GM18873 (cell line): ENCODE measurements at regions not wholly inside any gene's neighbourhood (a gene's known extent, or its start where the extent isn't known, plus 50 kb on each side); places are given as distances from the start of the nearest gene placed in this dataset.
"Not testable (repeated sequence)": the region's sequence is repeated elsewhere in the genome, so short reads cannot be mapped to it uniquely, and the experiment has no call there.

Experiments used
- ATAC-seq: cut with Tn5 transposase; IDR thresholded peaks from one replicate; pipeline ENCODE4 v1.9.1; 2021; ENCODE audit warnings: mild to moderate bottlenecking, moderate library complexity, moderate number of reproducible peaks; ENCODE audit not compliant: unreplicated experiment, low FRiP score

GRCh38 chr14:88929656-88930436, 105.4 kb downstream of the TTC8 start:
- ATAC-seq = no peak

GRCh38 chr14:88931321-88932110, 107.1 kb downstream of the TTC8 start:
- ATAC-seq = no peak

GRCh38 chr14:88933191-88933590, 108.7 kb downstream of the TTC8 start:
- no peak for ATAC-seq

DNA sequence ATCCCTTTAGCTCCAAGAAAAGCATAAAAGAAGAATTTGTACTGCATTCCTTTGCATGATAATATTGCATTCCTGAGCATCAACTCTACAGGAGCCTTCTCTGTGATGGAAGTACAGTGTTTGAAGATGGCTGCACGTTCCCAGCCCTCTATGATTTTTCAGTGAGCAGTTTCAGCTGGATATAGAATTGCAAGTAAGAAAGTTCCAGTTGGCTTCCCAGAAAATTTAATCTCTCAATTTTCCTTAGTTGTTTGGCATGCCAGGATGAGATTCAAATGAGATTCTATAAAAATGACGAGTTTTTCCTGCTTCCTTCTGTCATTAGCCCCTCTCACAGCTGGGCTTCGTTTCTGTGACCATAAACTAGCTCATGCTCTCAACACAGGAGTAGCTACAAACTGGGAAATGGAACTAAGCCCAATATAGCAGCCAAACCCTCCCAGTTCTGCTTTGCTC, 109.9 kb downstream of the TTC8 start:
- ATAC-seq = no peak

DNA sequence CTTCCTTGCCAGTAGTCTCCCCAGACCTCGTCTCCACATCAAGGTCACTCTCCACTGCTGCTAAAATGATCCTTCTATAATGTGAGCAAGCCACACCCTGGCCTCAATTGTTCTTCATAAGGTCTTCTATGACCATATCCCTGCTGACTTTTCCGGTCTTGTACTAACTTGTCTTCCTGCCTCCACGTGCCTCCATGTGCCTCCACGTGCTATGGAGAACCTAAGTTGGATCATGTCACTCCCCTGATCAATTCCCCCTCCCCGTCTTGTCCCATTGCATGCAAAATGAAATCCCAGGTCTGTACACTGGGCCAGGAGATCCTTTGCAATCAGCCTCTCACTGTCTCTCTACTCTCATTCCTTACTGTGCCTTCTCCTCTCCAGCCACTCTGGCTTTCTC, 110.6 kb downstream of the TTC8 start:
- no peak for ATAC-seq

GRCh38 chr14:88937706-88938105, 113.3 kb downstream of the TTC8 start:
- no peak for ATAC-seq

DNA sequence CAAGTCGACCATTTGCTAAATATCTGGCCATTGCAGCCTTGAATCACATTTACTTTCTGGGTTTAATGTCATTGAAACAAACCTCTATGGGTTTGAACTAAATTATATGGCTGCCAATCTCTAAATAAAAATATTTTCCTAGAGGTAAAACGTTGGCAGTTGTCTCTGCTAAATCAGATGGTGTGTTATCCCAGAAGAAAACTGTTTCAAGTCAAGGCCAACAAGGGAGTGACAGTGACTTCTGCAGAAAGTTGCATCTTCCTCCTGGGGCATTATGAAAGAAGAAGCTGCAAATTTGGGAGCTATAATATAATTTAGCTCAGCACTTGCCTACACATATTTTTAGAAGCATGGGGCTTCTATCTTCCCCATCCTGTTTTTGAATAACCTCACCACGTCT, 116.2 kb downstream of the TTC8 start:
- no peak for ATAC-seq

GRCh38 chr14:88941414-88941813, 117.0 kb downstream of the TTC8 start:
- no peak for ATAC-seq

GRCh38 chr14:88947646-88948598, 123.5 kb downstream of the TTC8 start:
- ATAC-seq = no peak

DNA sequence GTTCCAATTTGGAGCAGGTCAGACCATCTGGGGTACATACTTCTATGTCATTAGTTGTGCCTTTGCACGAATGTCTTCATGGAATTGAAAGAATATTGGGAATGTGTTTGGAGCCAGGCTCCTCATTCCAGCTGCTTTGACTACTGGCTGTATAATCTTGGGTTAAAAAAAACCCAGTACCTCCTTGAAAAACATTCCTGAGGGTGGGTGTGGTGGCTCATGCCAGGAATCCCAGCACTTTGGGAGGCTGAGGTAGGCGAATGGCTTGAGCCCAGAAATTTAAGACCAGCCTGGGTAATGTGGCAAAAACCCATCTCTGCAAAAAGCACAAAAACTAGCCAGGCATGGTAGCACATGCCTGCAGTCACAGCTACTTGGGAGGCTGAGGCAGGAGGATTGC, 125.6 kb downstream of the TTC8 start:
- ATAC-seq = no peak

DNA sequence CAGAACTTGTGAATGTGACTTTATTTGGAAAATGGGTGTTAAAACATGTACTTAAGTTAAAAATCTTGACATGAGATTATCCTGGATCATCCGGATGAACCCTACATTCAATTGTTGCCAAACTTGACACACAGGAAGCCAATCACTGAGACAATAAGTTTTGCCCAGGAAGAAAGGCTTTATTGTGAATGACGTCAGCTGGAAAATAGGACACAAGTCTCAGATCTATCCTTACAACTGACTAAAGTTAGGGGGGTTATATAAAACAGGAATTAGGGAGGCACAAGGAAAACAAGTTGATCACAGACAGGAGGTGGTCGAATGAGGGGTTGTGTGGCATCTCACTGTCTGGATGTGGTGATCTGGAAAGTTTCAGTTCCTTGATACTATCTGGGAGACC, 126.9 kb downstream of the TTC8 start:
- ATAC-seq = no peak

DNA sequence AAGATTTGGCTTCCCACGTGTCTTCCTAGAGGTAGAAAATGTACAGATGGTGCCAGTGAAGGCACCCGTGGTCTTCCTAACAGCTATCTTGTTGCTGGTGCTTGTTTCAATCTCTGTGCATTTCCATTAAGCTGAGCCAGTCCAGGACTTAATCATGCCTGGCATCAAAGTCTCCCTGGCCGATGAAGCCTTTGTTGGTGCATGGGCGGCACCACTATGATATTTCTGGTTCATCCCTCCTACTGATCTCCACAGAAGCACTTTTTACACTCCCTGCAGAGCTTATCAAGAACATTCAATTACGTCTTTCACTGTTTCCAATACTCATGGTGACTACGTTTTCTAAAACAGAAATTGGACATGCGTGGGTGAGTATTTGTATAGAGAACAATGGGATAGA, 128.4 kb downstream of the TTC8 start:
- no peak for ATAC-seq

- no peak for ATAC-seq
Measured at GRCh38 chr14:88955455-88955854, 131.0 kb downstream of the TTC8 start.

DNA sequence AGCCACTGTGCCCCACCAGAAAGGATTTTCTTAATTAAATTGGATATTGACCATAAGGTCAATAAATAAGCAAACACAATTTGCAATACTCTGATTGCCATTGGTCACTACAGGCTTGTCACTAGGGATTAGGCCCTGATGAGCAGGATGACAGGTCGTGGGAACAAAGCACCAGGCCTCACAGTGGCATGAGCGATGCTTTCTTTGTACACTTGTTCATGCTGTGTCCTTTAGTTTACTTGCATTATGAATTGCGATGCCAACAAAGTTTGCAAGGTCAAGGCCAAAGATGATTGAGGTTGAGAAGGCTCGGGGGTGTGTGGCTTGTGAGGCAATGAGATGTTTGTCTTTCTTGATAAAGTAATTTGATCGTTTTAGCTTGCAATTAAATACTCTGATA, 136.0 kb downstream of the TTC8 start:
- ATAC-seq = no peak

GRCh38 chr14:88961214-88961613, 136.8 kb downstream of the TTC8 start:
- ATAC-seq = no peak

DNA sequence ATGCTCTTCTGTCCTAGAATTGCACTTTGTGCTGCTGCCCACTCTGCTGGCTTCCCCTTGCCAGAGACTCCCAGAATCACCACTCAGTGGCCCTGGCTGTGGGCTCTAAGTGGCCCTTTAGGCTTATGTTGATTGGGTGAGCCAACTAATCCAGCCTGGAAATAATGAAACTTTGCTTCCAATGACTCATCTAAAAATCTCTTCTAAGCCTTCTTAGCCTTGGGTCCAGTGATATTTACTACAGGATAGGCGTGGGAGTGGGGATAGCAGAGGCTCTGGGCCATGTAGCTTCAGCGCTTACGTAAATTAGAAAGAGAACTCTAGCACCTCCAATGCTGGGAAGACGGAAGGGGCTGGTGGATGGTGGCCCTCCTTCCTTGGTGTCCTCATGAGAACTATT, 137.9 kb downstream of the TTC8 start:
- no peak for ATAC-seq

- ATAC-seq = no peak
Measured at GRCh38 chr14:88967299-88967698, 142.8 kb downstream of the TTC8 start.

DNA sequence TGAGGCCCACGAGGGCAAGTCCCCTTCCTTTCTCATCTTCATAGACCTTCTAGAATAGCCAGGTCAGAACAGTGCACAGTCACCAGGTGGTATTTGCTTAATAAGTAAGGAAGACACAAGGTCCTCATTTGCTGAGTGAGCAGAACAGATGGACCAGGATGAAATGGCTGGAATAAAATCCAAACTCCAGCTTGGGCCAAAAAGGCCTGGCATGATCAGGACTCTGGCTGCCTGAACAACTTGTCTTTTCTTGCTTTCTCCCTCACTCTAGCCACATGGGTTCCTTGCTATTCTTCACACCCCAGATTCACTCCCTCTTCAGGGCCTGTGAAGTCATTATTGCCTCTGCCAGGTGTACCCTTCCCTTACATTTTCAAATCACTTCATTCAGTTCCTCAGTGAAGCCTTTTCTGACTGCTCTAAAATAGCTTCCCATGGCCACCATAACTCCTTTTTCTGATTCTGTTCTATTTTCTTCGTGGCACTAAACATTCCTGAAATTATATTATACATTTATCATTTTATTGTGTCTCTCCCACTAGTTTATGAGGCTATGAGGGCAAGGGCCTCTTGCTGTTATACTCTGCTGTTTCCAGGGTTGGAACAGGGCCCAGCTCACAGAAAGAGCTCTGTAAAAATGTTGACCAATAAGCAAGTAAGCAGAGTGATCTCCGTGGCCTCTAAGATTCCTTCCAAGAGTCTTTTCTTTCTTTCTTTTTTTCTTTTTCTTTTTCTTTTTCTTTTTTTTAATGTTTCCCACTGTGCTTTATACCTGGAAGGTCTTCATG, 150.8 kb downstream of the TTC8 start:
- ATAC-seq = no peak

DNA sequence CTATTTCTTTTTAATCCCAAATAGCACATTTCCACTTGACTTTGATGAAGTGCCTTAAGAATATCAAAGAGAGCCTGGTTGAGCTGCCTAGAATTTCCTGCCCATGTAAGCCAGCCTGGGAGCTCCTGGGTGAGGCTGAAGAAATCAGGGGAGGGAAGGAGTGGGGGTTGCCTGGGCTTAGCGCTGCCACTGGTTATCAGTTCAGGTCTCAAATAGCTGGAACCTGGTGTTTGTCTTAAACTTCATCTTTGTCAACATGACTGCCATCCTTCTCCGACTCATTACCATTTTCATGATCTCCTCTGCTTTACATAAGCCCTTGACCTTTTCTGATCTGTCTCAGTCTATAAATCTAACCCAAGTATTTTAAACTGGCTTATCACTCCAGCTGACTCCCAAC, 151.5 kb downstream of the TTC8 start:
- ATAC-seq = no peak

DNA sequence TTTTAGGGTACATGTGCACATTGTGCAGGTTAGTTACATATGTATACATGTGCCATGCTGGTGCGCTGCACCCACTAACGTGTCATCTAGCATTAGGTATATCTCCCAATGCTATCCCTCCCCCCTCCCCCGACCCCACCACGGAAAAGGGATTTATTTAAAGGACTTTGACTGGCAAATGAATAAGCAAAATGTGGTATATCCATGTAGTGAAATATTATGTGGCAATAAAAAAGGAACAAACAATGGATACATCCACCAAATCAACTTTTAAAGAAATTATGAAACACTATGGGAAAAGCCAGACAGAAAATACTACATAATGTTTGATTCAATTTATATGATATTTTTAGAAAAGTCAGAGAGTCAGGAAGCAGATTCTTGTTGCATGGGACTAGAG, 156.5 kb downstream of the TTC8 start:
- ATAC-seq = not testable (repeated sequence)
